Mammary epithelial cell (primary cell): ENCODE measurements at regions not wholly inside any gene's neighbourhood (a gene's known extent, or its start where the extent isn't known, plus 50 kb on each side); places are given as distances from the start of the nearest gene placed in this dataset.

Experiments used
- CTCF ChIP-seq, 2 donors: IDR thresholded peaks in 1 of 2; conservative IDR thresholded peaks in 1 of 2; 2 replicates each; pipeline ENCODE4 v1.5.1; 2011 to 2012; ENCODE audit warnings: inconsistent platforms in 2 of 2, low read length in 2 of 2, mild to moderate bottlenecking in 2 of 2, control low read depth in 1 of 2, low read depth in 1 of 2; ENCODE audit not compliant: insufficient read depth in 1 of 2; ENCODE audit errors: extremely low read depth in 1 of 2
- EZH2 ChIP-seq: IDR thresholded peaks from 2 replicates; pipeline ENCODE4 v1.6.1; 2012; ENCODE audit warnings: low read length, inconsistent platforms, borderline replicate concordance

- no peak for TF ChIP-seq CTCF (conservative IDR thresholded peaks at IDR 0.05 in 1 of 2, IDR thresholded peaks at IDR 0.05 in 1 of 2; ENCODE audit: extremely low read depth in 1 of 2, insufficient read depth in 1 of 2, low read depth in 1 of 2, low read length in 2 of 2)
- TF ChIP-seq EZH2 = no peak
Measured at GRCh38 chr6:86537292-86537861, 400.0 kb upstream of the HTR1E start.
